OCI-LY3 (cell line): ENCODE measurements at regions not wholly inside any gene's neighbourhood (a gene's known extent, or its start where the extent isn't known, plus 50 kb on each side); places are given as distances from the start of the nearest gene placed in this dataset.

ENCODE experiments used
- EZH2phosphoT487 ChIP-seq: fragments of 200-600 bp; shearing (Covaris generic); IDR thresholded peaks from 2 replicates; pipeline ENCODE4 v1.6.1; 2018; ENCODE audit warnings: antibody characterized with exemption, mixed run types, low read depth
- TF ChIP-seq, protein P1 (sequence below): fragments of 200-600, 300-600 bp; sonication (generic); IDR thresholded peaks from 2 replicates; pipeline ENCODE4 v1.5.1; 2014; ENCODE audit warnings: antibody characterized with exemption, low read length, low read depth

DNA sequence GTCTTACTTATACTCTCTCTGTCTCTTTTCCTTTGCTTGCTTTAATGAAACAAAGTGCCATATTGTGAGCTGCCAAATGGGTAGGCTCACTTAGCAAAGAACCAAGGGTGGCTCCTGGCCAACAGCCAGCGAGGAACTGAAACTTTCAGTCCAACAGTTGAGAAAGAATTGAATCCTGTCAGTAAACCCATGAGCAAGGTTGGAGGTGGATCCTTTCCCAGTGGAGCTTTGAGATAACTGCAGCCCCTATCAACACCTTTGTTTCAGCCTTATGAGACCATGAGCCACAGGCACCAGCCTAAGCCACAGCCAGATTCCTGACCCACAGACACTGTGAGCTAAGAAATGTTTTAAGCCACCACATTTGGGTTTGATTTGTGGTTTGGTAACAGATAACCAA is 362.2 kb downstream of the PDGFC start:
- TF ChIP-seq, protein P1, sequence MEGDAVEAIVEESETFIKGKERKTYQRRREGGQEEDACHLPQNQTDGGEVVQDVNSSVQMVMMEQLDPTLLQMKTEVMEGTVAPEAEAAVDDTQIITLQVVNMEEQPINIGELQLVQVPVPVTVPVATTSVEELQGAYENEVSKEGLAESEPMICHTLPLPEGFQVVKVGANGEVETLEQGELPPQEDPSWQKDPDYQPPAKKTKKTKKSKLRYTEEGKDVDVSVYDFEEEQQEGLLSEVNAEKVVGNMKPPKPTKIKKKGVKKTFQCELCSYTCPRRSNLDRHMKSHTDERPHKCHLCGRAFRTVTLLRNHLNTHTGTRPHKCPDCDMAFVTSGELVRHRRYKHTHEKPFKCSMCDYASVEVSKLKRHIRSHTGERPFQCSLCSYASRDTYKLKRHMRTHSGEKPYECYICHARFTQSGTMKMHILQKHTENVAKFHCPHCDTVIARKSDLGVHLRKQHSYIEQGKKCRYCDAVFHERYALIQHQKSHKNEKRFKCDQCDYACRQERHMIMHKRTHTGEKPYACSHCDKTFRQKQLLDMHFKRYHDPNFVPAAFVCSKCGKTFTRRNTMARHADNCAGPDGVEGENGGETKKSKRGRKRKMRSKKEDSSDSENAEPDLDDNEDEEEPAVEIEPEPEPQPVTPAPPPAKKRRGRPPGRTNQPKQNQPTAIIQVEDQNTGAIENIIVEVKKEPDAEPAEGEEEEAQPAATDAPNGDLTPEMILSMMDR: no peak
- no peak for TF ChIP-seq EZH2phosphoT487
